ENCODE measurements at regions not wholly inside any gene's neighbourhood (a gene's known extent, or its start where the extent isn't known, plus 50 kb on each side); places are given as distances from the start of the nearest gene placed in this dataset.

- TF ChIP-seq EZH2 (IDR thresholded peaks at IDR 0.05) (no peak), CTCF (IDR thresholded peaks at IDR 0.05) (no peak), EZH2phosphoT487 (IDR thresholded peaks at IDR 0.05) (no peak)
These were observed 78.4 kb upstream of the ACO1 start for GRCh38 chr9:32306006-32306405.

Data from neural progenitor cell (in vitro differentiated cells).